Uterus (tissue), 3 donors: ENCODE measurements at regions not wholly inside any gene's neighbourhood (a gene's known extent, or its start where the extent isn't known, plus 50 kb on each side); places are given as distances from the start of the nearest gene placed in this dataset.

Experiments used
- DNase-seq, 2 donors: peaks; one replicate each; pipeline ENCODE4 v3.0.0-alpha.2; 2019 to 2020
- H3K27ac ChIP-seq, 2 donors: fragments of 200-600 bp; sonication (generic); 1 replicate in 1 of 2; 2 replicates in 1 of 2; pipeline ENCODE4 v1.5.1; 2016 to 2018
- H3K27me3 ChIP-seq, 2 donors: fragments of 200-600 bp; sonication (generic); one replicate each; pipeline ENCODE4 v1.5.1; 2018 to 2019; ENCODE audit warnings: control low read depth in 1 of 2
- H3K36me3 ChIP-seq, 2 donors: fragments of 200-600 bp; sonication (generic); one replicate each; pipeline ENCODE4 v1.5.1; 2019; ENCODE audit warnings: control low read depth in 1 of 2
- H3K4me1 ChIP-seq, 2 donors: fragments of 200-600 bp; sonication (generic); one replicate each; pipeline ENCODE4 v1.5.1; 2018 to 2019; ENCODE audit warnings: control low read depth in 1 of 2
- H3K4me3 ChIP-seq, 2 donors: fragments of 200-600 bp; sonication (generic); 1 replicate in 1 of 2; 2 replicates in 1 of 2; pipeline ENCODE4 v1.5.1; 2018 to 2019; ENCODE audit warnings: mild to moderate bottlenecking in 1 of 2
- H3K9me3 ChIP-seq, 2 donors: fragments of 200-600 bp; sonication (generic); one replicate each; pipeline ENCODE4 v1.5.1; 2019; ENCODE audit warnings: control low read depth in 1 of 2
- POLR2A ChIP-seq, 2 donors: fragments of 450-650 bp; IDR thresholded peaks; one replicate each; pipeline ENCODE4 v1.6.1; 2016; ENCODE audit warnings: antibody characterized with exemption in 2 of 2, mild to moderate bottlenecking in 1 of 2, moderate library complexity in 1 of 2
- intact Hi-C: fragments of 100-400 bp; cut with DNase I; formaldehyde crosslinking; loops from one replicate; pipeline ENCODE4 v1.15.1; 2023; ENCODE audit warnings: low total_unique reads
- TF ChIP-seq, protein P1 (sequence below), 4 experiments: fragments of 200-600 bp in 2 of 4; fragments of 450-650 bp in 2 of 4; sonication (generic) in 2 of 4; IDR thresholded peaks; one replicate each; pipeline ENCODE4 v1.5.1; 2016 to 2019; ENCODE audit warnings: antibody characterized with exemption in 4 of 4, mild to moderate bottlenecking in 2 of 4, moderate library complexity in 1 of 4
- donor health status: DM: yes; HTN: yes; CAD: no.

DNA sequence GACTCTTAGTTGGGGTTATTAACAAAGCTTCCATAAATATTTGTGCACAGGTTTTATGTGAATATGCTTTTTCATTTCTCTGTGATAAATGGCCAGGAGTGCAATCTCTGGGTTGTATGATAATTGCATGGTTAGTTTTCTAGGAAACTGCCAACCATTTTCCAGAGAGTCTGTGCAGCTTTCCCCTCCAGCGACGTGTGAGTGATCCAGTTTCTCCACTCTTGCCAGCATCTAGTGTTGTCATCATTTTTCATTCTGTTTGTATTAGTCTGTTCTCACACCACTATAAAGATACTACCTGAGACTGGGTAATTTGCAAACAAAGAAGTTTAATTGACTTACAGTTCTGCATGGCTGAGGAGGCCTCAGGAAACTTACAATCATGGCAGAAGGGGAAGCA is 319.6 kb upstream of the SHH start:
- Histone ChIP-seq H3K4me1 (no peaks in the 10 kb centered on the region), H3K9me3 (no peaks in the 10 kb centered on the region), H3K36me3 (no peaks in the 10 kb centered on the region), H3K27ac (no peak overlapping the region), H3K4me3 (no peak overlapping the region), H3K27me3 (no peaks in the 10 kb centered on the region)
- no peak for DNase-seq
- intact Hi-C loops, result no loop called here
- TF ChIP-seq POLR2A (IDR thresholded peaks at IDR 0.05), result no peak
- TF ChIP-seq, protein P1, sequence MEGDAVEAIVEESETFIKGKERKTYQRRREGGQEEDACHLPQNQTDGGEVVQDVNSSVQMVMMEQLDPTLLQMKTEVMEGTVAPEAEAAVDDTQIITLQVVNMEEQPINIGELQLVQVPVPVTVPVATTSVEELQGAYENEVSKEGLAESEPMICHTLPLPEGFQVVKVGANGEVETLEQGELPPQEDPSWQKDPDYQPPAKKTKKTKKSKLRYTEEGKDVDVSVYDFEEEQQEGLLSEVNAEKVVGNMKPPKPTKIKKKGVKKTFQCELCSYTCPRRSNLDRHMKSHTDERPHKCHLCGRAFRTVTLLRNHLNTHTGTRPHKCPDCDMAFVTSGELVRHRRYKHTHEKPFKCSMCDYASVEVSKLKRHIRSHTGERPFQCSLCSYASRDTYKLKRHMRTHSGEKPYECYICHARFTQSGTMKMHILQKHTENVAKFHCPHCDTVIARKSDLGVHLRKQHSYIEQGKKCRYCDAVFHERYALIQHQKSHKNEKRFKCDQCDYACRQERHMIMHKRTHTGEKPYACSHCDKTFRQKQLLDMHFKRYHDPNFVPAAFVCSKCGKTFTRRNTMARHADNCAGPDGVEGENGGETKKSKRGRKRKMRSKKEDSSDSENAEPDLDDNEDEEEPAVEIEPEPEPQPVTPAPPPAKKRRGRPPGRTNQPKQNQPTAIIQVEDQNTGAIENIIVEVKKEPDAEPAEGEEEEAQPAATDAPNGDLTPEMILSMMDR (IDR thresholded peaks at IDR 0.05), result no peak

DNA sequence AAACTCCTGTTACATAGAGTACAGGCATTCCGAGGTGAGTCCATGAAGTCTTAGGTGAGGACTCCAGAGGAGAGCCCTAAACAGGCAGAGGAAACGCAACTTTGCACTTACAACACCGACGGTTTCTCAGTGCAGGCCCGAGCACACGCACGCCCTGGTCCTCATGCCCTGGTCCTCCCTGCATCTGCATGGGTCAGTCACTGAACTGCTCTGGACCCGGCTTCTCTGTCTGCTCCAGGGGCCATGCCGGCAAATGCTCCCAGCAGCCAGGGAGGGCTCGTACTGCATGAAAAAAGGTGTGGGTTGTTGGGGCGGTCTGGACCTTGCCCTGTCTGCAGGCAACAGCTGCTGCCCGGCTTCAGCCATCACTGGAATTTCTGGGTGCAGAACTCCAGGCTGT is 317.3 kb upstream of the SHH start:
- no peaks in the 10 kb centered on the region for H3K9me3 ChIP-seq

DNA sequence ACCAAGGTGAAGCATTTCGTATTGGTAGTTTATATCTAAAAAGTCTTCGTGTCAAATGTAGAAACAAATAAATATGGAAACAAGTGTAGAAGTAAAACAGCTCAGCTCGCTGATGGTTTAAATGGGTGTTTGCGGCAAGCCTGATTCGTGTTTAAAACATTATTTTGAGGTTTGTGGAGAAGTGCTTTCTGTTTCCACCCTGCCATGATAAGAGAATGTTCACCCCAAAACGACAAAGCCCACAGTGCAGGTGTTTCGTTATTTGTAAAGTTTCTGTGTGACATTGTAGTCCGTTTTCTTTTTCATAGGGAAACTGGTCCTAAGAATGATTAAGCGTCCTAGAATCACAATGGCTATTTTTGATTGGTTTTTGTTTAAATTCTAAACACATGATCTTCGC is 316.2 kb upstream of the SHH start:
- H3K9me3 ChIP-seq, result no peaks in the 10 kb centered on the region
- no peak for DNase-seq
- H3K36me3 ChIP-seq, result no peaks in the 10 kb centered on the region
- no peak overlapping the region for H3K4me3 ChIP-seq
- intact Hi-C loops, result no loop called here
- TF ChIP-seq POLR2A (IDR thresholded peaks at IDR 0.05), result no peak
- TF ChIP-seq, protein P1 (IDR thresholded peaks at IDR 0.05), result no peak
- H3K27me3 ChIP-seq, result no peaks in the 10 kb centered on the region
- H3K27ac ChIP-seq, result no peak overlapping the region
- H3K4me1 ChIP-seq, result no peaks in the 10 kb centered on the region

More for the DNA sequence above, 317.3 kb upstream of the SHH start:
- Histone ChIP-seq H3K4me3 (no peak overlapping the region), H3K36me3 (no peaks in the 10 kb centered on the region), H3K27me3 (no peaks in the 10 kb centered on the region), H3K27ac (no peak overlapping the region), H3K4me1 (no peaks in the 10 kb centered on the region)
- intact Hi-C loops, result no loop called here
- DNase-seq, result no peak
- no peak for TF ChIP-seq POLR2A (IDR thresholded peaks at IDR 0.05)
- TF ChIP-seq, protein P1 (IDR thresholded peaks at IDR 0.05), result no peak

DNA sequence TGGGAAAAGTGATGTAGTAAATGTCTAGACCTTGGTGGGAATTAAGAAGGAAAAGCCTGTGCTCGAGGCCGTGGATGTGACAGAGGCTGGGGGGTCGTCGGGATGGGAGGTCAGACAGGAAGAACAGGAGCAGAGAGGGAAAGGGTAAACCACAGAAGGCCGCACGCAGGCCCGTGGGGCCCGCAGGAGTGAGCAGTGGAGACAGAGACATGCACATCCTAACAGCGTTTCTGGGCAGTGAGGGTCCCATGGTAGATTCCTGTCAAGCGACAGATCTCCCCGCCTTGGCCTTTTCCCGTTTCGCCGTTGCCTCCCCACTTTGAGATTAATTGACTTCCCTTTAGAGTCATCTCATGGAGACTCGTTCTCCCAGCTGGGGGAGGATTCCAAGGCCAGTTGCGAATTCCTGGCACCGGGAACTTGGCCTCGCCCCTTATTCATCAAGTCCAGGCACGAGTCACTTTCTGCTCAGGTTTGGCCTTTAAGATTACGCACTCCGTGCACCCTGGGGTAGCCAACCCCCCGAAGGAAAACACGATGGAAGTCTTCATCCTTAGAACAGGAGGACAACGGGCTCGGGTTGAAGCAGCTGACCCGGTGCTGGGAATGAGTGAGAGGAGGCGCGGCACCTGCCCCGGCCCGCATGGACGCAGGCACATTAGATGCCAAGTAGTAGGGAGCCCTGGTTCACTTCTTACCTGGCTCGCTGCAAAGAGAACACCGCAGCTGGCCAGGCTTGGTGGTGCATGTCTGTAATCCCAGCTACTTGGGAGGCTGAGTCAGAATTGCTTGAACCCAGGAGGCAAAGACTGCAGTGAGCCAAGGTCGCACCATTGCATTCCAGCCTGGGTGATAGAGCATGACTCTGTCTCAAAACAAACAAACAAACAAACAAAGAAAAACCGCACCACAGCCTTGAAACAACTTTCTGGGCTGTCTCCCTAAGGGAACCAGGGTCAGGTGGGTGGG is 315.2 kb upstream of the SHH start:
- intact Hi-C loops, result no loop called here
- Histone ChIP-seq H3K4me1 (no peaks in the 10 kb centered on the region), H3K27ac (no peak overlapping the region), H3K4me3 (no peak overlapping the region), H3K27me3 (no peaks in the 10 kb centered on the region), H3K9me3 (no peaks in the 10 kb centered on the region), H3K36me3 (no peaks in the 10 kb centered on the region)
- DNase-seq, result no peak
- no peak for TF ChIP-seq POLR2A (IDR thresholded peaks at IDR 0.05)
- TF ChIP-seq, protein P1 (IDR thresholded peaks at IDR 0.05), result no peak
